ENCODE measurements at regions not wholly inside any gene's neighbourhood (a gene's known extent, or its start where the extent isn't known, plus 50 kb on each side); places are given as distances from the start of the nearest gene placed in this dataset.

- Histone ChIP-seq H3K9ac (ENCODE audit: control insufficient read depth, insufficient read depth, low read length) (no peak overlapping the region), H3K79me2 (ENCODE audit: control insufficient read depth, insufficient read depth, low read length) (no peaks in the 10 kb centered on the region), H4K20me1 (ENCODE audit: control insufficient read depth, insufficient read depth) (no peaks in the 10 kb centered on the region), H3K4me1 (ENCODE audit: control insufficient read depth, insufficient read depth, low read length) (no peaks in the 10 kb centered on the region), H3K36me3 (ENCODE audit: control insufficient read depth in 2 of 2, insufficient read depth in 2 of 2, low read length in 1 of 2) (no peaks in the 10 kb centered on the region), H3K27ac (ENCODE audit: control insufficient read depth, insufficient read depth) (no peak overlapping the region), H3K9me3 (replicated peaks; ENCODE audit: control insufficient read depth, insufficient read depth, low read length) (no peaks in the 10 kb centered on the region), H3K4me2 (ENCODE audit: control insufficient read depth, insufficient read depth) (no peak overlapping the region), H3K4me3 (no peak overlapping the region), H3K27me3 (replicated peaks in 1 of 2; ENCODE audit: control insufficient read depth in 2 of 2, insufficient read depth in 2 of 2, low read length in 1 of 2) (peaks cover 0 to 2% of the 10 kb centered on the region in 2 experiments; a peak in 2 of 4 replicates), H2AFZ (ENCODE audit: control insufficient read depth, low read depth, low read length) (no peak overlapping the region)
- BruUV-seq (replicated peaks) = no TSS peak
- POLR2A ChIA-PET = interaction anchor here (0.6 kb wide), 1 partner anchor 14 kb away, joined by 3 read pairs; no protein-coding TSS in a partner anchor
- DNase-seq (ENCODE audit: low read depth, low spot score) = no peak
- intact Hi-C loops (cut with micrococcal nuclease; ENCODE audit: unreplicated experiment) (no loop called here), in situ Hi-C loops (cut with MboI) (no loop called here)
- ATAC-seq = no peak
- 9% methylated on average over 11 of the region's 11 CpGs for WGBS (ENCODE audit: insufficient coverage, insufficient replicate concordance, low lambda C conversion rate, missing lambda C conversion rate)
- CTCF ChIA-PET = no interaction called here
- FAIRE-seq = no peak
- SMC1A ChIA-PET (ENCODE audit: uncharacterized antibody, unreplicated experiment) = no interaction called here
- RAD21 ChIA-PET (ENCODE audit: unreplicated experiment) = no interaction called here
- TF ChIP-seq SRF (IDR thresholded peaks at IDR 0.05; ENCODE audit: low read depth in 2 of 2, low read length in 2 of 2) (no peak), FOXK2 (IDR thresholded peaks at IDR 0.05) (no peak), PRDM15 (CRISPR knock-in tag; IDR thresholded peaks at IDR 0.05) (no peak), ZNF207 (IDR thresholded peaks at IDR 0.05; ENCODE audit: borderline replicate concordance) (no peak), RELA (IDR thresholded peaks at IDR 0.05; ENCODE audit: borderline replicate concordance, partially characterized antibody) (no peak), CHD4 (IDR thresholded peaks at IDR 0.05) (no peak), ZBTB4 (CRISPR knock-in tag; IDR thresholded peaks at IDR 0.05) (no peak), CHD2 (IDR thresholded peaks at IDR 0.05; ENCODE audit: borderline replicate concordance, low read depth, low read length) (no peak), MEF2B (IDR thresholded peaks at IDR 0.05; ENCODE audit: partially characterized antibody, poor library complexity, severe bottlenecking) (no peak), NR2F1 (conservative IDR thresholded peaks at IDR 0.05) (no peak), ELK1 (IDR thresholded peaks at IDR 0.05; ENCODE audit: low read depth, low read length) (no peak), ZBTB40 (IDR thresholded peaks at IDR 0.05; ENCODE audit: borderline replicate concordance) (no peak)
These were observed 255.6 kb upstream of the PMEPA1 start for GRCh38 chr20:57965441-57965840.

Data from GM12878 (cell line).